ENCODE measurements at regions not wholly inside any gene's neighbourhood (a gene's known extent, or its start where the extent isn't known, plus 50 kb on each side); places are given as distances from the start of the nearest gene placed in this dataset.

DNA sequence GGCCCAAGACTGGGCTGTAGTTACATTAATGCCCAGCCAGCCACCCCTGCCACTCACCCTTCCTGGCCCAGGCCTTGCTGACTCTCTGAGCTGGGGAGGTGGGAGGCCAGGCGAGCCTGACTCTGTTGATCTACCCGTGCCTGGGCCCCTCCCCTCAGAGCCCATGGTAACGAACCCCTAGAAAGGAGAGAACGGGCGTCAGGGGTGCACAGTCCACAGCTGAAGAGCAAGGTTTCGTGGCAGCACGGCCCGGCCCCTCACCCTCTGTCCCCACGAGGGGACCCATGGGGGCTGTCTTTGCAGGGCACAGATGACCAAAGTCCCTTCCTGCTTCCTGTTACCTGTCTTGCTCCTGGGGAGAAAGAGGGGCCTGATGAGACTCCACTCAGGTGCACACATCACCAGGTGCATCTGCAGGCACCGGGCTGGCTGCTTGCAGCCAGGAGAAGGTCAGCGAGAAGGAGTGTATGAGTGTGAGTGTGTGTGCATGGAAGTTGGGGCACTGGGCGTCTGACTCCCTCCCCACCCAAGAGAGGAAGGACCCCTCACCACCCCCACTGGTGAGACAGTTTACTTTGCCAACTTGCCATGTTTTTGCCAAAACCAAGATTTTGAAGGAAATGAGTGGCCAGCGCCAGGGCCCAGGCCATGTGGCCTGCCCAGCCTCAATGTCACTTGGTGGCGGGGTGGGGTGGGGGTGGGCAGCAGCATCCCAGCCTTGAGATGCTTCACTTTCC is 359.1 kb downstream of the SEC14L1 start (continued):
- TF ChIP-seq, protein P1, sequence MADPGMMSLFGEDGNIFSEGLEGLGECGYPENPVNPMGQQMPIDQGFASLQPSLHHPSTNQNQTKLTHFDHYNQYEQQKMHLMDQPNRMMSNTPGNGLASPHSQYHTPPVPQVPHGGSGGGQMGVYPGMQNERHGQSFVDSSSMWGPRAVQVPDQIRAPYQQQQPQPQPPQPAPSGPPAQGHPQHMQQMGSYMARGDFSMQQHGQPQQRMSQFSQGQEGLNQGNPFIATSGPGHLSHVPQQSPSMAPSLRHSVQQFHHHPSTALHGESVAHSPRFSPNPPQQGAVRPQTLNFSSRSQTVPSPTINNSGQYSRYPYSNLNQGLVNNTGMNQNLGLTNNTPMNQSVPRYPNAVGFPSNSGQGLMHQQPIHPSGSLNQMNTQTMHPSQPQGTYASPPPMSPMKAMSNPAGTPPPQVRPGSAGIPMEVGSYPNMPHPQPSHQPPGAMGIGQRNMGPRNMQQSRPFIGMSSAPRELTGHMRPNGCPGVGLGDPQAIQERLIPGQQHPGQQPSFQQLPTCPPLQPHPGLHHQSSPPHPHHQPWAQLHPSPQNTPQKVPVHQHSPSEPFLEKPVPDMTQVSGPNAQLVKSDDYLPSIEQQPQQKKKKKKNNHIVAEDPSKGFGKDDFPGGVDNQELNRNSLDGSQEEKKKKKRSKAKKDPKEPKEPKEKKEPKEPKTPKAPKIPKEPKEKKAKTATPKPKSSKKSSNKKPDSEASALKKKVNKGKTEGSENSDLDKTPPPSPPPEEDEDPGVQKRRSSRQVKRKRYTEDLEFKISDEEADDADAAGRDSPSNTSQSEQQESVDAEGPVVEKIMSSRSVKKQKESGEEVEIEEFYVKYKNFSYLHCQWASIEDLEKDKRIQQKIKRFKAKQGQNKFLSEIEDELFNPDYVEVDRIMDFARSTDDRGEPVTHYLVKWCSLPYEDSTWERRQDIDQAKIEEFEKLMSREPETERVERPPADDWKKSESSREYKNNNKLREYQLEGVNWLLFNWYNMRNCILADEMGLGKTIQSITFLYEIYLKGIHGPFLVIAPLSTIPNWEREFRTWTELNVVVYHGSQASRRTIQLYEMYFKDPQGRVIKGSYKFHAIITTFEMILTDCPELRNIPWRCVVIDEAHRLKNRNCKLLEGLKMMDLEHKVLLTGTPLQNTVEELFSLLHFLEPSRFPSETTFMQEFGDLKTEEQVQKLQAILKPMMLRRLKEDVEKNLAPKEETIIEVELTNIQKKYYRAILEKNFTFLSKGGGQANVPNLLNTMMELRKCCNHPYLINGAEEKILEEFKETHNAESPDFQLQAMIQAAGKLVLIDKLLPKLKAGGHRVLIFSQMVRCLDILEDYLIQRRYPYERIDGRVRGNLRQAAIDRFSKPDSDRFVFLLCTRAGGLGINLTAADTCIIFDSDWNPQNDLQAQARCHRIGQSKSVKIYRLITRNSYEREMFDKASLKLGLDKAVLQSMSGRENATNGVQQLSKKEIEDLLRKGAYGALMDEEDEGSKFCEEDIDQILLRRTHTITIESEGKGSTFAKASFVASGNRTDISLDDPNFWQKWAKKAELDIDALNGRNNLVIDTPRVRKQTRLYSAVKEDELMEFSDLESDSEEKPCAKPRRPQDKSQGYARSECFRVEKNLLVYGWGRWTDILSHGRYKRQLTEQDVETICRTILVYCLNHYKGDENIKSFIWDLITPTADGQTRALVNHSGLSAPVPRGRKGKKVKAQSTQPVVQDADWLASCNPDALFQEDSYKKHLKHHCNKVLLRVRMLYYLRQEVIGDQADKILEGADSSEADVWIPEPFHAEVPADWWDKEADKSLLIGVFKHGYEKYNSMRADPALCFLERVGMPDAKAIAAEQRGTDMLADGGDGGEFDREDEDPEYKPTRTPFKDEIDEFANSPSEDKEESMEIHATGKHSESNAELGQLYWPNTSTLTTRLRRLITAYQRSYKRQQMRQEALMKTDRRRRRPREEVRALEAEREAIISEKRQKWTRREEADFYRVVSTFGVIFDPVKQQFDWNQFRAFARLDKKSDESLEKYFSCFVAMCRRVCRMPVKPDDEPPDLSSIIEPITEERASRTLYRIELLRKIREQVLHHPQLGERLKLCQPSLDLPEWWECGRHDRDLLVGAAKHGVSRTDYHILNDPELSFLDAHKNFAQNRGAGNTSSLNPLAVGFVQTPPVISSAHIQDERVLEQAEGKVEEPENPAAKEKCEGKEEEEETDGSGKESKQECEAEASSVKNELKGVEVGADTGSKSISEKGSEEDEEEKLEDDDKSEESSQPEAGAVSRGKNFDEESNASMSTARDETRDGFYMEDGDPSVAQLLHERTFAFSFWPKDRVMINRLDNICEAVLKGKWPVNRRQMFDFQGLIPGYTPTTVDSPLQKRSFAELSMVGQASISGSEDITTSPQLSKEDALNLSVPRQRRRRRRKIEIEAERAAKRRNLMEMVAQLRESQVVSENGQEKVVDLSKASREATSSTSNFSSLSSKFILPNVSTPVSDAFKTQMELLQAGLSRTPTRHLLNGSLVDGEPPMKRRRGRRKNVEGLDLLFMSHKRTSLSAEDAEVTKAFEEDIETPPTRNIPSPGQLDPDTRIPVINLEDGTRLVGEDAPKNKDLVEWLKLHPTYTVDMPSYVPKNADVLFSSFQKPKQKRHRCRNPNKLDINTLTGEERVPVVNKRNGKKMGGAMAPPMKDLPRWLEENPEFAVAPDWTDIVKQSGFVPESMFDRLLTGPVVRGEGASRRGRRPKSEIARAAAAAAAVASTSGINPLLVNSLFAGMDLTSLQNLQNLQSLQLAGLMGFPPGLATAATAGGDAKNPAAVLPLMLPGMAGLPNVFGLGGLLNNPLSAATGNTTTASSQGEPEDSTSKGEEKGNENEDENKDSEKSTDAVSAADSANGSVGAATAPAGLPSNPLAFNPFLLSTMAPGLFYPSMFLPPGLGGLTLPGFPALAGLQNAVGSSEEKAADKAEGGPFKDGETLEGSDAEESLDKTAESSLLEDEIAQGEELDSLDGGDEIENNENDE (IDR thresholded peaks at IDR 0.05; ENCODE audit: insufficient replicate concordance, low read length), result no peak
